Glutamatergic neuron (in vitro differentiated cells): ENCODE measurements at regions not wholly inside any gene's neighbourhood (a gene's known extent, or its start where the extent isn't known, plus 50 kb on each side); places are given as distances from the start of the nearest gene placed in this dataset.

Experiments used
- DNase-seq: peaks from one replicate; pipeline ENCODE4 v3.0.0; 2022
- H3K27ac Mint-ChIP-seq: one replicate; pipeline ENCODE4 v1.8.0; 2020; ENCODE audit warnings: mild to moderate bottlenecking, mixed read lengths, inconsistent platforms; ENCODE audit not compliant: unreplicated experiment
- H3K27me3 Mint-ChIP-seq: one replicate; pipeline ENCODE4 v1.8.0; 2020; ENCODE audit warnings: mild to moderate bottlenecking, moderate library complexity, mixed read lengths, inconsistent platforms; ENCODE audit not compliant: unreplicated experiment
- H3K36me3 Mint-ChIP-seq: one replicate; pipeline ENCODE4 v1.8.0; 2020; ENCODE audit warnings: mild to moderate bottlenecking, mixed read lengths, inconsistent platforms; ENCODE audit not compliant: unreplicated experiment
- H3K4me1 Mint-ChIP-seq: one replicate; pipeline ENCODE4 v1.8.0; 2020; ENCODE audit warnings: mild to moderate bottlenecking, low read depth, mixed read lengths, inconsistent platforms; ENCODE audit not compliant: unreplicated experiment
- H3K4me3 Mint-ChIP-seq: one replicate; pipeline ENCODE4 v1.8.0; 2020; ENCODE audit warnings: mild to moderate bottlenecking, mixed read lengths, inconsistent platforms; ENCODE audit not compliant: unreplicated experiment
- H3K9me3 Mint-ChIP-seq: one replicate; pipeline ENCODE4 v1.8.0; 2020; ENCODE audit warnings: mild to moderate bottlenecking, moderate library complexity, mixed read lengths, inconsistent platforms; ENCODE audit not compliant: unreplicated experiment
- microRNA-seq: library from miRNA; unstranded; fragments of <30 nt; microRNA quantifications from one replicate; pipeline ENCODE4, GENCODE V29; 2020; ENCODE audit not compliant: unreplicated experiment
- TF ChIP-seq, protein P1 (sequence below): fragments of 200-600 bp; sonication (generic); IDR thresholded peaks from one replicate; pipeline ENCODE4 v1.5.0; 2021; ENCODE audit not compliant: partially characterized antibody, unreplicated experiment

DNA sequence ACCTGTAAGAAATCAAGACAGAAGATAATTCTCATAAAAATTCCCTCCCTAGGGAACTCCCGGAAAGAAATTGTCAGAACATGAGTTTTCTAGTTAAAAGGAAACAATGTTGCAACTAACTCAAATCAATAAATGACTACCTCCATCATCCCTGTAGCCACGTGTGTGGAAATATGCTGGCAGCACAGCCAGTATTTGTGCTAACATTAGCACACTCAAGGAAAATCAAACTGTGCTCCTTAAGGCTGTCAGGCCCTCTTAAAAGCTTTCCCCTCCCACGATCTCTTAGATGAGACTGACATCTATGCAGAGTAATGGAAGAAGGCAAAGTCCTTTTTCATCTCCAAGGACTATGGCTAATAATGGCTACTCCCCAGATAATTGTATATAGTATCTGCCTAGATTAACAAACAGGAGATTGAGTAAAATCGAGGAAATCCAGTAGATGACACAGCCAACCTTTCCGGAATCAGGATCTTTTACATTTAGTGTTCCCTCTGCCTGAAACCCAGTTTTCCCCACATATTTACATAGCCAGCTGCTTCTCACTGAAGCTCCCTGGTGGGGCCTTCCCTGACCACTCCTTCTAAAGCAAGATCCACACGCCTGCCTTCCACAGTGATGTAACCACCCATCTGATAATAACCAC is 50.9 kb upstream of the NR5A2 start:
- peak; percentile 20 for DNase-seq
- Mint-ChIP-seq H3K9me3 (peaks cover 4% of the 10 kb centered on the region), H3K4me1 (peaks cover 17% of the 10 kb centered on the region), H3K27ac (peak overlapping the region; percentile 83), H3K36me3 (no peaks in the 10 kb centered on the region), H3K4me3 (peak overlapping the region; percentile 41), H3K27me3 (peaks cover 6% of the 10 kb centered on the region)
- TF ChIP-seq, protein P1, sequence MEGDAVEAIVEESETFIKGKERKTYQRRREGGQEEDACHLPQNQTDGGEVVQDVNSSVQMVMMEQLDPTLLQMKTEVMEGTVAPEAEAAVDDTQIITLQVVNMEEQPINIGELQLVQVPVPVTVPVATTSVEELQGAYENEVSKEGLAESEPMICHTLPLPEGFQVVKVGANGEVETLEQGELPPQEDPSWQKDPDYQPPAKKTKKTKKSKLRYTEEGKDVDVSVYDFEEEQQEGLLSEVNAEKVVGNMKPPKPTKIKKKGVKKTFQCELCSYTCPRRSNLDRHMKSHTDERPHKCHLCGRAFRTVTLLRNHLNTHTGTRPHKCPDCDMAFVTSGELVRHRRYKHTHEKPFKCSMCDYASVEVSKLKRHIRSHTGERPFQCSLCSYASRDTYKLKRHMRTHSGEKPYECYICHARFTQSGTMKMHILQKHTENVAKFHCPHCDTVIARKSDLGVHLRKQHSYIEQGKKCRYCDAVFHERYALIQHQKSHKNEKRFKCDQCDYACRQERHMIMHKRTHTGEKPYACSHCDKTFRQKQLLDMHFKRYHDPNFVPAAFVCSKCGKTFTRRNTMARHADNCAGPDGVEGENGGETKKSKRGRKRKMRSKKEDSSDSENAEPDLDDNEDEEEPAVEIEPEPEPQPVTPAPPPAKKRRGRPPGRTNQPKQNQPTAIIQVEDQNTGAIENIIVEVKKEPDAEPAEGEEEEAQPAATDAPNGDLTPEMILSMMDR = no peak

Small RNAs in the stretch of these regions (microRNA-seq; reads per million reads assigned to microRNA genes)
- gene MIR181A1 = 4.8 reads per million, percentile 31 among the genes with 10 or more reads in this experiment
- 7.7 reads per million, percentile 42 among the genes with 10 or more reads in this experiment for gene MIR181B1
